ENCODE measurements at regions not wholly inside any gene's neighbourhood (a gene's known extent, or its start where the extent isn't known, plus 50 kb on each side); places are given as distances from the start of the nearest gene placed in this dataset.

DNA sequence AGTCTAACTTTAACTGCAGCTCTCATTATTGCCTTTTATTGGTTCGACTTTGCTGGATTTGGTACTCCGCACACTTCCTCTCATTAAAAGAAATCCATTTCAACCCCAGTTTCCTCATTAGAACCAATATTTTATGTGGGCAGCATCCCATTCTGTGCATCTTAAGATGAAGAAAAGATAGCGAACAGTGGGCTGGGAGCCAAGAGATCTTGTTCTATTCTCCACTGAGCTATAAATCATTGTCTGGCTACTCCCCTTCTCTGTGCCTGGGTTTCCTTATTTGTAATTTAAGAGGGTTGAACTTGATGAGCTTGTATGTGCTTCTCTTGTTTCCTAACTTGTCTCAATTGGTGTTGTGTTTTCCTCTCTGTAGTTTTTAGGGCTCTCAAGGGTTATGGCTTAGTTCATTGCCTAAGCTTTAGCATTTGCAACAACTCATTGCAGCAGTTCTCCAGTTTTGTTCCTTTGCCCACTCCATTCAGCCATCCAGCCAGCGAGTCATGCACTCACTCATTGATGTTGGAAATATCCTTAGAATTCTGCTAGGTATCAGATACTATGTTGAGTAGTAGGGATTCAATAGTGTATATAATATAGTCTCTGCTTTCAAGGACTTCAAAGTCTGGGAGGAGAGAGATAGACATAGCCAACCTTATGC is 273.3 kb upstream of the TNC start:
- CTCF ChIA-PET, result interaction anchor here (0.7 kb wide), 1 partner anchor 180 kb away, joined by 4 read pairs; no protein-coding TSS in a partner anchor
- DNase-seq (ENCODE audit: low spot score), result no peak
- TF ChIP-seq, protein P1, sequence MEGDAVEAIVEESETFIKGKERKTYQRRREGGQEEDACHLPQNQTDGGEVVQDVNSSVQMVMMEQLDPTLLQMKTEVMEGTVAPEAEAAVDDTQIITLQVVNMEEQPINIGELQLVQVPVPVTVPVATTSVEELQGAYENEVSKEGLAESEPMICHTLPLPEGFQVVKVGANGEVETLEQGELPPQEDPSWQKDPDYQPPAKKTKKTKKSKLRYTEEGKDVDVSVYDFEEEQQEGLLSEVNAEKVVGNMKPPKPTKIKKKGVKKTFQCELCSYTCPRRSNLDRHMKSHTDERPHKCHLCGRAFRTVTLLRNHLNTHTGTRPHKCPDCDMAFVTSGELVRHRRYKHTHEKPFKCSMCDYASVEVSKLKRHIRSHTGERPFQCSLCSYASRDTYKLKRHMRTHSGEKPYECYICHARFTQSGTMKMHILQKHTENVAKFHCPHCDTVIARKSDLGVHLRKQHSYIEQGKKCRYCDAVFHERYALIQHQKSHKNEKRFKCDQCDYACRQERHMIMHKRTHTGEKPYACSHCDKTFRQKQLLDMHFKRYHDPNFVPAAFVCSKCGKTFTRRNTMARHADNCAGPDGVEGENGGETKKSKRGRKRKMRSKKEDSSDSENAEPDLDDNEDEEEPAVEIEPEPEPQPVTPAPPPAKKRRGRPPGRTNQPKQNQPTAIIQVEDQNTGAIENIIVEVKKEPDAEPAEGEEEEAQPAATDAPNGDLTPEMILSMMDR (conservative IDR thresholded peaks at IDR 0.05; ENCODE audit: low read depth), result no peak
- POLR2A ChIA-PET (ENCODE audit: low non-redundant PET), result no interaction called here
- no peak overlapping the region for H3K27ac ChIP-seq

DNA sequence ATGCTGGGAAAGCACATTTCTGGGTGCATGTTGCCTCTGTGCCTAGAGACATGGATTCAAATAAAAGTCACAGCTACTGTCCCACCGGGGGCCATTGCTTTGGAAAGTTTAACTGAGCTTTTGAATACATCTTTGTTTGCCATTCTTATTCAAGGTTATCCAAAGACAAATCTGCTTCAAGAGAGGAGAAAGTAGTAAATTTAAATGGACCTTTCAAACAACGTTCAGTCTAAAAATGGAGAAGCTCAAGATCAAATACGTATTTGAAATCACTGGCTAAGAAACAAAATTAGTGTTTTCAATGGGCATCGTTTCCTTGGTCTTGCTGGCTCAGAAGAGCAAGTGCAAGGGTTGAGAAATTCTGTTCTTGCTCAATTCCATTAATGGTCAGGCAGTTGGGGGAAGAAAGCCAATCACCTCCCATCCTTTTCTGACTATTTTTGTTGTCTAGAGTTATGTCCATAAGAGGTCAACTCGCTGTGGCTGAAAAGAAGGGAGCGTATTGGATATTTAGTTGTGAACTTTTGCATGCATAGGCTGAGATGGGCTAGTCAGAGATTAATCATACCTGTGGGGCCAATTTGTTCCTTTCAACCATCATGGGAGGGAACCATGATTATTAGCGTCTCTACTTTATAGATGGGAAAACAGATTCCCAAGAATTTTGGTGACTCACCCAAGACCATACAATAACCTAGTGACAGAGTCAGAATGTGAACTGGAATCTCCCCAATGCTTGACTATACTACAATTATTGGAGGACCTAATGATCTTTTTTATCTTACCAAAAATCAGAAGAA is 276.2 kb upstream of the TNC start:
- peak; percentile 64 for DNase-seq (ENCODE audit: low spot score)
- CTCF ChIA-PET, result interaction anchor here (0.8 to 1.0 kb wide), 2 partner anchors 17 to 113 kb away, joined by 3 read pairs; no protein-coding TSS in a partner anchor
- no peak overlapping the region for H3K27ac ChIP-seq
- POLR2A ChIA-PET (ENCODE audit: low non-redundant PET), result interaction anchor here (0.5 kb wide), 1 partner anchor 277 kb away, joined by 3 read pairs; no protein-coding TSS in a partner anchor
- TF ChIP-seq, protein P1 (conservative IDR thresholded peaks at IDR 0.05; ENCODE audit: low read depth), result no peak

DNA sequence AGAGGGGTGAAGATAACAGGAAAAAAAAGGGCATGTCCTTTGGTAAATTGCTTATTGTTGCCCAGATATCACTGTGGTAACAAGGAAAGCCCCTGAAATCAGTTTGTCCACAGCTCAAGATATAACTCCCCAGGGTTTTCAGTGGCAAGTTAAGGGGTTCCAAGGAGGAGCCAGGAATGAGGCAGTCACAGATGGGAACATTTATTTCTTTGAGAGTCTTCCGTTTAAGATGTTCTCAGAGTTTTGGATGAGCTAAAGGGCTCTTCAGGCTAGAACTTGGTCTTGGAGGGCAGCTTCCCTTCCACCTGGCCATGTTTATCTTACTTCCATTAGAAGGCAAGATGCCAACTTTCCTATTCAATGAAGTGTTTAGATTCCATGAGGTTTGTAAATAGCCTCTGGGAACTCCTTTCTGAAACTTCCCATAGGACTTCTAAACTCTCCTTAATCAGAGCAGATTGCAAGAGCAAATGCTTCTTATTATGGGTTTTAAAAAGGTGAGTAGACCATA is 277.6 kb upstream of the TNC start:
- no peak for DNase-seq (ENCODE audit: low spot score)
- POLR2A ChIA-PET (ENCODE audit: low non-redundant PET), result no interaction called here
- CTCF ChIA-PET, result interaction anchor here (0.6 kb wide), 1 partner anchor 1608 kb away, joined by 3 read pairs; no protein-coding TSS in a partner anchor
- TF ChIP-seq, protein P1 (conservative IDR thresholded peaks at IDR 0.05; ENCODE audit: low read depth), result no peak
- H3K27ac ChIP-seq, result no peak overlapping the region

DNA sequence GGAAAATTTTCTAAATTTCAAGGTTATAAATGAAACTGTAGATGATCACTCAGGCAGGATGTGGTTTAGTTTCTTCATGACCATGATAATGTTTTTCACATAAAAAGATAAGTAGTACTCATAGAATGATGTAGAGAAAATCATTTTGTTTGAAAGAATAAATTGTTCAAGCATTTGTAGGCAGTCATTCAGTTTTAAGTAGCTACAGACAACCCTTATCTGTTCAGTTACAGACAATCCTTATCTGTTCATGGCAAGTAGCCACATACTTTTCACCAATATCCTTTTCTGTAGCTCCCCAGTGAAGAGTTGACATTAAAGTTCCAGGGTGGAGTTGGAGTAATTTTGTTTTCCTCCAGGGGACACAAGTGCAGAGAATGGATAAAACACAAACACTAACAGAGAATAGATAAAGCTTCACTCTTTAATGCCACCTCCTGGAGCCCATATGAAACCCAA is 278.1 kb upstream of the TNC start:
- DNase-seq (ENCODE audit: low spot score), result no peak
- TF ChIP-seq, protein P1 (conservative IDR thresholded peaks at IDR 0.05; ENCODE audit: low read depth), result no peak
- CTCF ChIA-PET, result no interaction called here
- H3K27ac ChIP-seq, result no peak overlapping the region
- POLR2A ChIA-PET (ENCODE audit: low non-redundant PET), result no interaction called here

DNA sequence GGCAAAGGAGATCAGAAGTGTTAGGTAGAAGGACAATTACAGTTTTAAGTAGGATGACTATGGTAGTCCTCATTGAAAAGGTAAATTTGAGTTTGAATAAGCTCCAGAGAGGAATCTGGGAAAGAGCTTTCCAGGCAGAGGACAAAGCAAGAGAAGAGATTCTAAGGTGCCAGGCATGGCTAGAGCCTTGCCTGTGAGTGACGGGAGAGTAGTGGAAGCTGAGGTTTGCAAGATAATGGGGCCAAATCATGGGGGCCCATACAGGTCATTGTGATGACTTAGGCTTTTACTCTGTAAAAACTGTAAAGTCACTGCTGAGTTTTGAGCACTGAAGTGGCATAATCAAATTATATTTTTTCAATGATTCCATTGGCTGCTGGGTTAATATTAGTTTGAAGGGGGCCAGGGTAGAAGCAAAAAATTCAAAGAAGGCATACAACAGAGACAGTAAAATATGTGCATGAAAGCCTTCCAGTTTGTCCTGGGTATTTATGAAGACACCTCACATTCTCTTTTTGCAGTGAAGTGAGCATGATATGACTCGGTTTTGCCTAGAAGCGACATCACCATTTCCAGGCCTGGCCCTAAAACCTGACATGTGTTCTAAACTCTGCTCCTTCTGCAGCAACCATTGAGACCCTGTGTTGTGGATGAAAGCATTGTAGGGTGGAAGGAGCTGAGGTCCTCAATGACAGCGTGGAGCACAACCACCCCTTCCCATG is 279.8 kb upstream of the TNC start:
- no peak for DNase-seq (ENCODE audit: low spot score)
- ChIA-PET POLR2A (ENCODE audit: low non-redundant PET) (no interaction called here), CTCF (no interaction called here)
- TF ChIP-seq, protein P1 (conservative IDR thresholded peaks at IDR 0.05; ENCODE audit: low read depth), result no peak
- H3K27ac ChIP-seq, result no peak overlapping the region

DNA sequence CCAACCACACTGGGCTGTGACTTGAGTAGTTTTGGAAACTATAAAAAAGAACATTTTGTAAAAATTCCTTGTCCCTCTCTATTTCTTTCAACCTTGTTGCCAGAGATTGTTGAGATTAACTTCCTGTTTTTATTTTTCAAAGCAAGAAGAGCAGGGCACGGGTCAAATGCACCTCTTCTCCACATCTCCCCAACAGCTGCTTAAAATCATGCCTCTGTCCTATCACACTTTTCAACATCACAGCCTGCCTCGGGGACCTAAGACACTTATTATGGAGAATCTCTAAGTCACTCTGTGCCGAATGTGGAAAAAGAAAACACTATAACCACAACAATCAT is 280.3 kb upstream of the TNC start:
- no peak overlapping the region for H3K27ac ChIP-seq
- DNase-seq (ENCODE audit: low spot score), result no peak
- ChIA-PET POLR2A (ENCODE audit: low non-redundant PET) (no interaction called here), CTCF (interaction anchor here (0.6 kb wide), 1 partner anchor 28 kb away, joined by 4 read pairs; no protein-coding TSS in a partner anchor)
- TF ChIP-seq, protein P1 (conservative IDR thresholded peaks at IDR 0.05; ENCODE audit: low read depth), result no peak

Data from RWPE1 (cell line).